HG03520 (cell line): ENCODE measurements at regions not wholly inside any gene's neighbourhood (a gene's known extent, or its start where the extent isn't known, plus 50 kb on each side); places are given as distances from the start of the nearest gene placed in this dataset.

Experiments
- ATAC-seq: cut with Tn5 transposase; IDR thresholded peaks from one replicate; pipeline ENCODE4 v1.9.1; 2021; ENCODE audit warnings: mild to moderate bottlenecking, moderate library complexity; ENCODE audit not compliant: unreplicated experiment

DNA sequence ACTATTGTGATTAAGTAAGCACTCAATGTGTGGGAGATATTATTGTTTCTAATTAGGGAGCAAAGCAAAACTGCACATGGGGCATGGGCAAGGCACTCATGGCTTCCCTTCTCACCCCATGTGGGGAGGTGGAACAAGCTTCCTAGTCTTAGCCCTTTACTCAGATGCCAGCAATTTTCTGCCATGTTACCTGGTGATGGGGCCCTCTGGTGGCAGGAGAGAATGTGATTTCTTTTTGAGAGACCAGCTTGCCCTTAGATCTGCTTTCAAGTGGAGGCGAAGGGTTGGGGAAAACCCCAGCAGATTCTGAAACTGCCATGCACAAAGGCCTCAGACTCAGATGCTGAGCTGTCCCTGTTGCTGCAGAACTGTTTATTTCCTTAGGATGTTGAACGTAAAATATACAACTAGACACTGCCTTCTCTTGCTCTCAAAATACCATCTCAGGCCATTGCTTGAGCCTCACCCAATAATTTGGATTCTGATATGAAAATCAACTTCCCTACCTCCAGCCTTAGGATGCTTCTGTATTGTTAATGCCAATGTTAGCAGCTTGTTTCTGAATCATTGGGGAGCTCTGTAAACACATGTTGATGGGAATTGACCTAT is 130.2 kb upstream of the TPRG1 start:
- ATAC-seq, result peak; percentile 97

DNA sequence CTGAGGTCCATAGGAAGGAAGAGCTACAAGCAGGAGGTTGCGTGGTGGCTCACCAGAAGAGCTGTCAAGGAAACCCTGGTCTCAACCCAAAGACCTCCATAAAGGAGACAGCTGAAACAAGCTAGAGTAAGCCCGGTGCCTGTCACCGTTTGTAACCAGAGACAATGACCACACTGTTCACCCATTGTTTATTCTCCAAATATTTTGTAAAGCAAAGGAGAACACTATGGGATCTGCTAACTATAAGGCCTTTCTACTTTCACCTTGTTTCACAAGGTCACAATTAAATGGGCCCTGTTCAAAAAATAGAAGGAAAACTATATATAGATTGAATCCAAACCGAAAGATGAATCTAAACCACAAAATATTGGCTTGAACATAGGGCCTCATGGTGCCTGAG is 128.9 kb upstream of the TPRG1 start:
- ATAC-seq, result no peak

DNA sequence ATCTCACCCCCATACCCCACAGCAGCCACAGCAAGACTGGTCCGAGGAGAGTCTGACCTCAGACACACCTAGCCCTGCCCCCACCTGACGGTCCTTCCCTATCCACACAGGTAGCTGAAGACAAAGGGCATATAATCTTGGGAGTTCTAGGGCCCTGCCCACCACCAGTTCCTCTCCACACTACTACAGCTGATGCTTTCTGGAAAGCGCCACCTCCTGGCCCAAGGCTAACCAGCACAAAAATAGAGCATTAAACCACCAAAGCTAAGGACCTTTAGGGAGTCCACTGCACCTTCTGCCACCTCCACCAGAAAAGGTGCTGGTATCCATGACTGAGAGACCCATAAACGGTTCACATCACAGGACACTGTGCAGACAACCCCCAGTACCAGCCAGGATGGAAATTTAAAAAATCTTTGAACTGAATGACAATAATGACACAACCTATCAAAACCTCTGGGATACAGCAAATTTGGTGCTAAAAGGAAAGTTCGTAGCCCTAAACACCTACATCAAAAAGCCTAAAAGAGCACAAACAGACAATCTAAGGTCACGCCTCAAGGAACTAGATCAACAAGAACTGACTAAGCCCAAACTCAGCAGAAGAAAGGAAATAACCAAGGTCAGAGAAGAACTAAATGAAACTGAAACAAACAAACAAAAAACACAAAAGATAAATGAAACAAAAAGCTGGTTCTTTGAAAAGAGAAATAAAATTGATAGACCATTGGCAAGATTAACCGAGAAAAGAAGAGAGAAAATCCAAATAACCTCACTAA is 122.1 kb upstream of the TPRG1 start:
- no peak for ATAC-seq

DNA sequence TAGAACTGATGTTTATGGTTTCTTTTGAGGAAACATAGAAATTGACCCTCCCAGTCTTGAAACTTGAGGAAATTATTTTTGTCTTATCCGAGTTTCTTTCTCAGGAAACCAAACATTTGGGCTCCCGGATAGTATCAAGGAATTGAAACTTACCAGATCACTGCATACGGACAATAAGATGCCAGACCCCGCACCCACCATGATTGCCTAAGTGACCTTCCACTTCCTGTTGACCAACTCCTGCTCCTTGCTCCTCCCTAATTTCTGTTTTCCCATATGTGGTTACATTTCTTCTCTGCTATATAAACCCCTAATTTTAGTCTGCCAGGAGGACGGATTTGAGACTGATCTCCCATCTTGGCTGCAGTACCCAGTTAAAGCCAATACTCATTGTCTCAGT is 118.4 kb upstream of the TPRG1 start:
- ATAC-seq, result no peak

DNA sequence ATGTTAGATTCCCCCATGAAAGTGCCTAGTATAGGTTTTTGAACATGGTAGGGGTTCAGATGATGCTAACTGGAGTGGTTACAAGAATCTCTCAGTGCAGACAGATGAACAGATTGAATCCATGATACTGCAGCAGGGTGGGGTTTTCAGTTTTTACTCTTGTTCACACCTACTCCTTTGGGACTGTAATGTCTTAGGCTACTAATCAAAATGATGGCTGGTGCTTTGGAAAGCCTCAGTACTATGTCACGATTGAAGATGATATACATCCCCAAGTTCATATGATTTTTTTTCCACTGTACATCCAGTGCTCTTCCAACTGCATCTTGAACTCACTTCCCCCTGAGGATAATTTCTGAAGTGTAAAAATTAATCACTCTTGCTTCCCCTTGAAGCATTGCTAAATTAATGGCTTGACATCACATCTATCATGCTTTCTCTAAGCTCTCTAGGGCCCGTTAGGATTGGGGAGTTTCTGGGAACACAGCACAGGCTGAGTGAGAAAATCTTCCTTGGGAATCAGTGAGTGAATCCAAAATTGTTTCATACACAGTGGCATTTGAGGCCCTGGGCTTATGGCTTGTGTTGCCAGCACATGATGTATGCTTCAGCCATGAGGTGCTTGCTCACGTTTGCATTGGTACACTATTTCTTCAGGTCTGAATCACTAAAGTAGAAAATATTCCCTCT is 115.0 kb upstream of the TPRG1 start:
- no peak for ATAC-seq

DNA sequence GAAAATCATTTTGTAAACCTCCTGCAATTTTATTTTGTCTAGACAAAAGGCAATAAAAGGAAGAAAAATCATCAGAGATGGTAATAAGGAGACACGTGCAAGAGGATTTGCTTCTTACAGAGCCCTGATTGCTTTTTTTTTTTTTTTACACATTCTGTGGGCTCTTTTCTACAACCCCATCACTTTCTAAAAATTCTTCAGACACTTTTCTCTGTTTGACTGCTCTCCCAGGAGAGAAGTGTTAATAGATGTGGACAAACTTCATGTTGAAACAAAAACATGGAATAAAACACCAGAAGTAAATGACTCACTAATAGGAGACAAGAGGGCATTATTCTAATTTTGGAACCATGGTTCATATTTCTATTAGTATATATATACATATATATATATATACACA is 114.4 kb upstream of the TPRG1 start:
- no peak for ATAC-seq

DNA sequence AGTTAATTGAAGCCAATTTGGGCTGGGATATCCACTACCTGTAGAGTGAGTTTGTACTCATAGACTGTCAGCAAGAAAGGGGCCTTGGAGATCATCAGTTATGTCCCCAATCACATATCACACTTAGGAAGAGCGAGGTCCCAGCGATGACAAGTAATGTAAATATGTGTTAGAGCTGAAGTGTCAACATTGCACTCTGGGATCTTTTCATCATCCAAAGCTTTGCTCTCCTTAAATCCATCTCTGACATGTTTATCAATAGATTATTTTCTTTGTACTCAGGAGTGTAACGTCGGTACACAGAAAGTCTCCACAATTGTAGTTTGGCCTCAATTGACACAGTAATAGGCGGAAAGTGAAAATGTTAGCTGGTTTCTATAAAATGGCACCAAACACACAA is 113.7 kb upstream of the TPRG1 start:
- ATAC-seq, result no peak

DNA sequence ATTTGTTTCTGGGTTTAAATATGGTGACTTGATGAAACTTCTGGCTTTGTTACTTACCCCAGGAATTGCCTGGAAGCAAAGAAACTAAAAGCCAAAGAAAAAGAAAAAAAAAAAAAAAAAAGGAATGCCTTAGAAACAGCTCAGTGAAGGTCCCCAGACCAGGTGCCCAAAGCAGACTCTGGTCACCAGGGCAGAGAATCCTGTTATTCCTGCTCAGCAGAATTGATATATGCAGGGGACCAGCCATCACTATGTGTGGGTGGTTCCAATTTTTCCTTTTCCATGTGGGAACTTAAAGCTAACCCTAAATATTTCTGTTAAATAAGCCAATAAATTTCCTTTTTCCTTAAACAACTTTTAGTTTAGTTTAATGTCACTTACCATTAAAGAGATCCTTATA is 100.8 kb upstream of the TPRG1 start:
- no peak for ATAC-seq

DNA sequence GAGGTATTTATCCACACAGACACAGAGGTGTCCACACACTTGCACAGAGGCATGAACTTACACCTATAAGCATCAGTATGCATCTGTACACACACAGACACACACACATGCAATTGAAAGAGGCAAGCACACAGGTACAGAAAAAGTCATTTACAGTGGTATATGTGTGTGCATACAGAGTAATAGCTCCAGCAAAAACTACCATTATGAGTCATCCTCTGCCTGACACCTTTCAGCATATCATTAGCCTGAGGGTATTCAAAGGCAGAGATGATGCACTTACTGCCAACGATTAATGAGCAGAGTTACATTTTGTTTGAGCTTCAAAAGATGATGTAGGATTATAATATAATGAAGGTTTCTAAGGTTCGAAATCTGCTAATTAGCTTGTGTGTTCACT is 100.3 kb upstream of the TPRG1 start:
- no peak for ATAC-seq

DNA sequence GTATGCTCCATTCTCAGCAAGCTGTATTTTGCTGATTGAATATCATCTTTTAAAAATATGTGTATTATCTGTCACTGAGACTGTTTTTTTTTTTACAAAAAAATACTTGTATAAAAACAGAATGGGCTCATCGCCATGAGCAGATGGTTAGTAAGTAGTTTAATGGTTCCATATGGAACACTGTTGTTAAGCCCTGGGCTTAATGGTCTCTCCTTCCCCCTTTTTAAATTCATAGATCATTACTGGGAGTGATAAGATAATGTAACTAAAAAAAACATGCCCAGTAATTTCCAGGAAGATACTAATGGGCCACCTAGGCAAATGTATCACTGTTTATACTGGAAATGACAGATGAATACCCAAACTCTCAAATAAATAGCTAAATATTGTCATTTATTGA is 95.3 kb upstream of the TPRG1 start:
- no peak for ATAC-seq

DNA sequence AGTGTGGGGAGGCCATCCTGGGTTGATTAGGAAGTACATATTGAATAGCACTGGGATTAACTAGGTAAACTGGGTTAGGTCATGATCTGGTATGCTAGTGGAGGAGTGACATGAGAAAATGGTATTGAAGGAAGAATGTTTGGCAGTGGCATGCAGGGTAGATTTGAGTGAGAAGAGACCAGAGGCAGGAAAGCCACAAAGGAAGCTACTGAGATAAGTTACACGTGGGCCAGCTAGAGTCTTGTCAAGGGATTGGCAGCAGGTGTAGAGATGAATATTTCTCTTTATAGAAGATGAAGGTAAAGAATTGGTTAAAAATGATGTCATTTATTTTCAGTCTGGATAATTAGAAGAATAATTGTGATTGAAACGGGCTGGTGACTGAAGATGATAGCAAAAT is 91.0 kb upstream of the TPRG1 start:
- ATAC-seq, result no peak

DNA sequence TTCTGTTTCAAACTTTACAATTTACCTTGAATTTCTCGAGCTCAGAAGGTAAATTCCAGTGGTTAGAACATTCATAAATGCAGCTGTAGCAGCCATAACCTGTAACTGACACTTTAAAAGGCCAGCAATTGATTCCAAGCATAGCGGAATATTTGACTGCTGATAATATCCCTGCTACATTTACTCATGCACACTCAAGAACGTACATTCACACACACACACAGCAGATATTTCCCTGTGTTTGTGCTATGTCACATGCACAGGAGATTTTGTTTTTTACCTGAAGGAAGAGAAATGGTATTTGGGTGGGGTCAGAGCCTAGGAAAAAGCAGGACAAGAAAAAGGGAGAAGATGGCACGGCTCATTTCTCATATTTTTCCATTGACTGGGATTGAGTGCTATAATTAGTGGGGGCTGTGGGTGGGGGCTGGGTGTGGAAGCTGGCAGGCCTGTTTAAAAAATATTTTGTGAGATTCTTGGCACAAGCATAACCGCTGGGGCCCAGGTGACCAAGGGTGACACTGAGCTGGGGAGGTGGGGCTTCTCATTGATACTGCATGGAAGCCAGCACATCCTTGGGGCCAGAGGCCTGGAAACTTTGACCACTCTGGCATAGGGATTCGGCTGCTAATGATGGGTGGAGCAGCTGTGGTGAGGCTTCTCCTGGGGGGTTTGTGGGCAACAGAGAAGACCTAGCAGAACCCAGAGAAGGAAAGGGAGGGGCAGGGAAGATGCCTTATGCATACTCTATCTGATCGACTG is 88.9 kb upstream of the TPRG1 start:
- ATAC-seq, result no peak

DNA sequence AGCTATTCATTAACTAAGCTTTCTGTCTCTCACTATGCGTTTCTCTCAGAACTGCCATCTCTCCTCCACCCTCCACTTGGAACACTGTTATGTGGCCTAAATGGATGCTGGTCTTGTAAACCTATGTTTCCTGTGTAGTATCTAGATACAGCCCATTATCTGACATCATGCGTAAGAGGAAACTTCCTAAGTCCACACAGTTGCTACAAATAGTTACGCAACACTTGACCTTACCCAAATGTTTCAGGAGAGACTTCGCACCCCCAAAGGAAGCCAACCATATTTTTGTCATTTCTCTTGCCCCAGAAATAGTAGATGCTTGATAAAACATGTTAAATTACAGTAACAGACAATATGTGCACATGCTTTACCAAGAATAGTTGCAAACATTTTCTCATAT is 87.2 kb upstream of the TPRG1 start:
- no peak for ATAC-seq

DNA sequence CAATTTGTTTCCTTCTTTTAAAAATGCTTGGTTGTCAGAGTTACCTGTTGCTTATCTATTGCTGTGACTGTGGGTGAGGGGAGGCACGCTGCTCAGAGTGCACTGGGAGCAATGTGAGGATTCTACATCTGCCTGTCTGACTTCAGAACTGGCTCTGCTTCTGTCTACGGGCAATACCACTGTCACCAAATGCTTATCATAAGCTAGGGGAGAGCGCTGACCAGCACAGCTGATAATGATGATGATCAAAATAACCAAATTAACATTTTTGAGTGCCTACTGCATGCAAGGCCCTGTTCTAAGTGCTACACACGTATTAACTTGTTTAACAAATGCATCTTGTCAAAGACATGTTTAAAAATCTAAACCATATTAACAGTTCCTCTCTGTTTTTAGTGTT is 79.2 kb upstream of the TPRG1 start:
- ATAC-seq, result no peak

DNA sequence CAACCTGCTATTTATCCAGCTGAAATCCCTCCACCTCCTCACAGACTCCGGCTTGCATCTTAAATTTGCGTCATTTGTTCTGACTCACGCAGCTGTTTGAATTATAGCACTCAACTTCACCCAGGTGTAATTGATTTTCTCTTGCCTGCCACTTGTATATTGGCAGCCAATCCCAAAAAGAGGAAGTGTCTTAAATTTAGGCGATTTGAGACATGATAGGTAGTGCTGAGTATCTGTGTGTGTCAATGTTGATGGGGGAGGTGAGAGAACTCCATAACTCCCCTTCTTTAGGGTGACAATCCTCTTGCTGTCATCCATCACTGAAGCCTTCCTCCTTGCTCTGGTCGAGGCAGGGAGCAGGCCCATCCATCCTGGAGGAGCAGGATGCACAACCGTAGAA is 77.2 kb upstream of the TPRG1 start:
- no peak for ATAC-seq

DNA sequence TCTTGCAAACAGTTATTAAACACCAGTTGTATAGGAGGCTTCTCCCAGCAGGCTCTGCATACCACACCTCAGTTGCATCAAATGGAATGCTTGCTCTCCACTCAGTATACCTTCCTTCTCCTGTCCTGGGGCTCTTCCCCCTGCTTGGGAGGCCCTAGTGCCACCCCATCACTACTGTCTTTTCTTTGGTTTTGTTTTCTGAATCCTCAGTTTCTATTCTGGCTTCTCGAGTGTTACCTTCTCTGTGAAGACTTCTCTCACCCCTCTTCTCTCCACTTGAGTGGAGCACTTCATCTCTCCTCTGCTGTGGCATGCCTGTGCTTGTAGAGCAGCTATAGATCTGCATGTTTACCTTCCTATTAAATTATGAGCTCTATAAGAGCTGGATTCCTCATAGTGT is 75.7 kb upstream of the TPRG1 start:
- no peak for ATAC-seq

DNA sequence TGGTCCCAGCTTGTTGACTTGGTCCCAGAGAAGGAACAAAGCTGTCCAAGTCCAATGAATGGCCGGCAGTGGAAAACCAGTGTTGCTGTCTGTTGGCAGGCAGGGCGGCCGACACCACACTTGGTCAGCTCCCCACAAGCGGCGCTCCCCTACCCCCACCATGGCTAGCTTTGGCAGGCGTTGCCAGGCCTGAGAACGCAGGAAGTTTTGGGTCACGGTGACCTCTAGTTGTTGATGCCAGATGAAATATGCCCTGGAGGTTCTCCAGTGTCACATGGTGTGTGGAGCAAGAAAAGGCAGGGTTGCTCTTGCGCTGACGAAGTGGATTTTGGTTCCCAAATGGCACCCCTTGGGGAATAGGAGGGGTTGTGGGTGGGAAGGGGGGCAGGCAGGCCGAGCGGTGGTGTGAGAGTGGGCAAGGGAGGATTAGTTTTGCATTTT is 72.7 kb upstream of the TPRG1 start:
- no peak for ATAC-seq

DNA sequence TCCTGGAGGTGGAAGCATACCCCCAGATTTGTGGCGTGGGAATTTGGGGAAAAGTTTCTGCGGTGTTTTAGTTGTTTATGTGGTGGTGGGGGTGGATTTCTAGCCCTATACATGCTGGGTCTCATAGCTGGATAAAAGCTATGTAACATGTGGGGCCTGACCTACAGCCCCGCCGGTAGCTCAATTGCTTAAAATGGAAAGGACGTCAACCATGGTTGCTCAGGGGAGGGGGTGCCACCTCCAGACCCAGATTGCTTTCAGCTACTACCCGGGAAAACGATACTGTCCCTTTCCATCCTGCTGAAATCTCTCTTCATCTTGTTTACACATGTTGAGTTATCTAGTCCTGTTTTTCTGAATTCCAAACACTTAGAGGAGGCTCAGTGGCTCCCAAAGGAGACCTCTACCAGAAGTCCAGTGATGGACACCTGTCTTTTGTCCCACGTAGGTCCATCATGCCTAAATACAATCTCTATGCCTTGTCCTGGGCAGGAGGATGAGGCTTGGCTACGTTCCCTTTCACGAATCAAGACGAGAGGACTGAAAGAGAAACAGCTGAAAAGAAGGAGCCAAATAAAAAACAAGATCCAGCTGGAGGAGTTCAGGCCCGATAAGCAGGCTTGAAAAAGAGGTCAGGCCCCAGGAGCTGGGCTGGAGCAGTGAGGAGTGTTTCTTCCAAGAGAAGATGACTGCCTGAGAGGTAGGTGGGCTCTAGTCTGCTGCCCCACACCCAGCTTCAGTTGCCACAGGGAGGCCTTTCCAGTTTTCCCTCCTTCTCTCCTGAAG is 72.1 kb upstream of the TPRG1 start:
- no peak for ATAC-seq

DNA sequence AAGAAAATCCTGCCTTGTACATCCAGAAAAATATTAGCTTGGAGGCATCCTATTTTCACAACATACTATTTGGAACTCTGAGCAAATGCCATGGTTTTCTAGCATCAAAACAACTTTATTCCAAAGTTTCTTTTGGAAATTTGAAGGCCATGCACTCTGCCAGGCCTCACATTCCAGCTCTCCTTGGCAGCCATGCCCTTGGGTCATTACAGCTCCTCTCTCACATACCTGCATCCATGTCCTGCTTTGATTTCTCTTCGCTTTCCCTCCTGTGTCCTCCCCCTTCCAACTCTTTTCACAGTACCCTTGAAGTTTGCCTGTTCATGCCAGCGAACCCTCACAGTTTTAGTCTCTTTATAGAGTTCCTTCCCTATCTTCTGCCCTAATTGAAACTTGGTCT is 70.9 kb upstream of the TPRG1 start:
- no peak for ATAC-seq

DNA sequence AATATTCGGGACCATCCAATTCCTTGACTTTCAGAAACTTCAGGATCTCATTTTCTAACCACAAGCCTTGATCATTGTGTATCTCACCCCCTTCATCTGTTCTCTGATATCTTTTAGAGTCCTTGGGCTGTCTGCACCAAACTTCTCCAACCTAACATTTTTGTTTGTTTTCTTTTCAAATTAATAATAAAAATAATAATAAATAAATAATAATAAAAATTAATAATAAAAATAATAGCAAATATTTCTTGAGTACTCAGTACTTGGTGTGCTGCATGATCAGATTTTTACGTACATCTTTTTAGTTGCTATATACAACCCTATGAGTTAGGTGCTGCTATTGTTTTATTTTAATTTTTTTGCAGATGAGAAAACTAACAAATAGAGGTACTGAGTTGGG is 70.2 kb upstream of the TPRG1 start:
- ATAC-seq, result no peak

DNA sequence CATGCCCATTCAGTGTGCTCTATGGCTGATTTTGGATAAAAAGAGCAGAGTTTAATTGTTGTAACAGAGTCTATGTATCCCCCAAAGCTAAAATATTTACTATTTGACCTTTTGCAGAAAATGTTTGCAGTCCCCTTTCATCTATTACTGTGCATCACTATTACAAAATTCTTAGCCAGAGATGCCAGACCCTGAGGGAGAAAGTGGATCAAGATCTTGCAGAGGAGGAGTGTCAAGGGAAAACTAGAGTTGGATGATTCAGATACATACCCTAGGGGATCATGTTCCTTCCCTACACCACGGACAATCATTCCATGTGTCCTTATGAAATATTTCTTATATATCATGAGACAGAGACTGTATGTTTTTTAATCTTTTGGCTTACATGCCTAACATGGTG is 68.6 kb upstream of the TPRG1 start:
- no peak for ATAC-seq
